ENCODE measurements at regions not wholly inside any gene's neighbourhood (a gene's known extent, or its start where the extent isn't known, plus 50 kb on each side); places are given as distances from the start of the nearest gene placed in this dataset.

- no peak for TF ChIP-seq CTCF (IDR thresholded peaks at IDR 0.05 in 4 of 5, conservative IDR thresholded peaks at IDR 0.05 in 1 of 5)
- no peak for TF ChIP-seq POLR2A (IDR thresholded peaks at IDR 0.05)
Observed at GRCh38 chr1:47708658-47709018, 270.8 kb downstream of the FOXD2 start.
